Fibroblast of gingiva (primary cell): ENCODE measurements at regions not wholly inside any gene's neighbourhood (a gene's known extent, or its start where the extent isn't known, plus 50 kb on each side); places are given as distances from the start of the nearest gene placed in this dataset.

ENCODE experiments used
- DNase-seq: peaks from one replicate; pipeline ENCODE4 v3.0.0-alpha.2; 2011; ENCODE audit warnings: low read depth

GRCh38 chr5:74028406-74028805 is 402.4 kb downstream of the ARHGEF28 start:
- DNase-seq, result no peak

GRCh38 chr5:74027732-74028338 is 401.8 kb downstream of the ARHGEF28 start:
- DNase-seq, result no peak

GRCh38 chr5:74026310-74026709 is 400.3 kb downstream of the ARHGEF28 start:
- no peak for DNase-seq

GRCh38 chr5:74021126-74021525 is 395.1 kb downstream of the ARHGEF28 start:
- no peak for DNase-seq

GRCh38 chr5:74020503-74020902 is 394.5 kb downstream of the ARHGEF28 start:
- DNase-seq, result no peak

GRCh38 chr5:74019923-74020322 is 393.9 kb downstream of the ARHGEF28 start:
- no peak for DNase-seq

GRCh38 chr5:74017786-74018211 is 391.8 kb downstream of the ARHGEF28 start:
- DNase-seq, result peak; percentile 10

- DNase-seq, result no peak
Measured at GRCh38 chr5:74017112-74017511, 391.1 kb downstream of the ARHGEF28 start.

- DNase-seq, result no peak
Measured at GRCh38 chr5:74016373-74016772, 390.4 kb downstream of the ARHGEF28 start.

GRCh38 chr5:74015716-74016115 is 389.7 kb downstream of the ARHGEF28 start:
- DNase-seq, result no peak

- no peak for DNase-seq
Measured at GRCh38 chr5:74013222-74013621, 387.2 kb downstream of the ARHGEF28 start.

GRCh38 chr5:74009502-74009901 is 383.5 kb downstream of the ARHGEF28 start:
- DNase-seq, result no peak

GRCh38 chr5:74007193-74007592 is 381.2 kb downstream of the ARHGEF28 start:
- DNase-seq, result no peak

GRCh38 chr5:73999297-73999696 is 373.3 kb downstream of the ARHGEF28 start:
- no peak for DNase-seq

GRCh38 chr5:73998489-73998888 is 372.5 kb downstream of the ARHGEF28 start:
- no peak for DNase-seq

GRCh38 chr5:73997960-73998359 is 372.0 kb downstream of the ARHGEF28 start:
- DNase-seq, result no peak

- DNase-seq, result no peak
Measured at GRCh38 chr5:73996151-73996755, 370.3 kb downstream of the ARHGEF28 start.

GRCh38 chr5:73994963-73995362 is 369.0 kb downstream of the ARHGEF28 start:
- no peak for DNase-seq
